HG03571 (cell line): ENCODE measurements at regions not wholly inside any gene's neighbourhood (a gene's known extent, or its start where the extent isn't known, plus 50 kb on each side); places are given as distances from the start of the nearest gene placed in this dataset.

Experiments used
- ATAC-seq: cut with Tn5 transposase; IDR thresholded peaks from one replicate; pipeline ENCODE4 v1.9.1; 2021; ENCODE audit not compliant: unreplicated experiment

DNA sequence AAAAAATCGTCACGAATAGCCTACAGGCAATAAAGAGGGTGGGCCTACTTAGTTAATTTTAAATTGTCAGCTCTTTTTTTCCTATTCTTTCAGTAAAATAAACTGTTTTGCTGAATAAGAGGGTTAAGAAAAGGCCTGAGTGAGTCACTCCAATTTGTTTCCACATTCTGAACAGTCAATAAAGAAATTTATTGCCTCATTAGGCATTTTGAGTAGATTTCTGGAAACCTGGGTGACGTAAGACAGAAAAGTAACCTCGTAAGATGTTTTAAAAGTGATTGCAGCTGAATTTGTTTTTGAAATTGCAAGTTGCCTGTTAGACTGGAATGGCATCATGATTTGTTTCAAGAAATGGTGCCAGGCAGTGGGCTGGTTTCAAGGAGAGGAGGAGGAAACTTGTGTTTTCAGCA lies 439.3 kb downstream of the USP25 start:
- ATAC-seq, result no peak

DNA sequence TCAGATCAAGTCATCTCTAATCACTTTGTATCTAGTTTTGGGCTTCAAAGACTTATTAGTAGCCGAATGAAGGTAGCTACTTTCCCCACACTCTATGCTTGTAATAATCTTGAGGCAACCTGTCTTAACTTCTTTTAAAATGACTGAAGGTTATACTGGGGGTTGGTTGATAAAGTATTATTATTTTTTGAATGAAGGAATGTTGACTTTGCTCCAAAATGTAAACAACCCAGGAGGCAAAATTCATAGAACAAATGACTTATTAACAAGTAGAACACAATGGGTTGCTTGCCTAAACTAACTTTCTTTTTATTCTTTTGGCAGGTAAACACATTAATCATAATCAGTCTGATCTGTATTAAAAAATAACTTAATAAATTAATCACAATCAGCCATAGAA lies 440.0 kb downstream of the USP25 start:
- no peak for ATAC-seq

DNA sequence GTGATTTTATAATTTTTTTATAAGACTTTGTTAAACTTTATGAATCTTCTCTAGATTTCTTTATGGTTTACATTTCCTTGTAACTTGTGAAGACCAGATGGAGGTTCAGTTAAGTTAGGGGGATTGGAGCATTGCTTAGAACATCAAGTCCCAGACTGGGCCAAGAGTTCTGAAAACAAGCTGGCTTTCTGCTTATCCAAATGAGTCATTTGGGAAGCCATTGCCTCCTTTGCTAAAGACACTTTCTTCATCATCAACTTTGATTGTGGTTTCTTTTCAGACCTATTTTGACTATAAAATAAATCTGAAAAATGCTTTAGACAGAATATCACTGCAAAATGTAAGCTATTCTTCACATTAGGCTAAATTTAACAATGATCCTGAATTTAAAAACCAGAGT lies 446.8 kb downstream of the USP25 start:
- ATAC-seq, result no peak

DNA sequence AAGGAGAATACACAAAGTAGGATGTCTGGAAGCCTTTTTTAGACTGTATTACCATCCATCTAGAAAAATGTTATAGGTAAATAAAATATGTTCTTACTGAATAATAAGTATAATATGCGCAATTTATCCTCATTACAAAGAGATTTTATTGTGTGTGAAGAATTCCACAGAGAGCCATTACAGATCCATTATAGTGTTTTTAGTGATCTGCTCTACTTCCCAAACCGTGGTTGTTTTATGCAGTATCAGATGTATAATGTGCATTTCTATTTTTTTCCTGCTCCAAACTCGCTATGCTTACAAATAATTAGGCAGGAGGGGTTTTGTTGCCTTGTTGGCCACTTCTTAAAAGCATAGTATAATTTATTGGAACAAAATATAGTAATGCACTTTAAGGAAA lies 447.8 kb downstream of the USP25 start:
- no peak for ATAC-seq

- ATAC-seq, result no peak
Measured at GRCh38 chr21:16179773-16180172, 450.0 kb downstream of the USP25 start.

- no peak for ATAC-seq
Measured at GRCh38 chr21:16180614-16181013, 450.8 kb downstream of the USP25 start.

DNA sequence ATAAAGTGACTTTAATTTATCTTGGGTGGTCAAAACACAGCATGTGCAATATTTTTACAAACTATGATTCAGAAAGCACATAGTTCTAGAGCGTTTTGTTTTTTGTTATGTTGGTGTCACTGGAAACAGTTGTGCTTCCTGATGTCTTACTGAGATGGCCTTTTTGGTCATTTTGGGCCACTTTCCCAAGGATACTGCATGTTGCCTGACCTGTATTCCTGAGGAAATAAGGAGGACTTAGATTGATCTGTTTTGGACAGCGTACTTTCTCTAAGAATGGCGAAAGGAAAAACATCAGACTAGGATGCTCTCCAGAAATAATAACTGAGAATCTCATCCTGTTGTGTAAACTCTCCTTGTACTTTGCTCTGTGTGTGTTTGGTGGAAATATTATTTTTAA lies 451.2 kb downstream of the USP25 start:
- no peak for ATAC-seq

GRCh38 chr21:16185766-16186165 lies 456.0 kb downstream of the USP25 start:
- no peak for ATAC-seq

DNA sequence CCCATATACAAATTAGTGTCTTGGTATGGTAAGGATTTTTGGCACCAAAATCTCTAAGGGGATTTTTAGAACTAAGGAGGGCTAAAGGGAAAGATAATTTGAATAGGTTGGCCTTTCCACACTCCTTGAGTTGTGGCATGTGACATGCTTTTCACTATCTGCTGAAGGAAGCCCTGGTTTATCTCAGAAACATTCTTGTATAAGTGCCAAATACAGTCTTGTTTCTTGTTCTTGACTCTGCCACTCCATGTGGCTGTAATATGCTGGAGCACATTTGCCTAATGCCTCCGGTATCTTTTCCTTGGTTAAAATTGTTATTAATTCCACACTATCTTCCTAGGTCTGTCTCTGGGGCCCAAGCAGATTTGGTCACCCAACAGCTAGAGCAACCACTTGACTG lies 457.0 kb downstream of the USP25 start:
- no peak for ATAC-seq

GRCh38 chr21:16187603-16188301 lies 458.0 kb downstream of the USP25 start:
- no peak for ATAC-seq

DNA sequence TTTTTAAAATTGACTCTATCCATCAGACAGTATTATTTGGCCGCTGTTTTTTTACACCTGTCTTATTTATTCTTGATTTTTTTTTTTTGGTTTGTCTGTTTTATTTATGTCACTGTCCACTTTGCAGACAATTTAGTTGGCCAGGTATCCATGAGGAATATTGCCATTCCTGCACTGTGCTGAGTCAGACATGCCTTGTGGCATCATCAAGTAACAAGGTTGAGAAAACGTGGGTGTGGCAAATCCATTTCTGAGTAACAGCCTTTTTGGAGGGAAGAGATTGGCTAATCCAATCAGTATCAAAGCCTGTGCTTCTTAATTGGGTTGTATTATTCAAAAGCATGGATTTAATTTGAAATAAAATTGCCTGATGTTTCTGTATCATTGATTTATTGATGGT lies 463.1 kb downstream of the USP25 start:
- ATAC-seq, result no peak

- ATAC-seq, result no peak
Measured at GRCh38 chr21:16193496-16194094, 463.8 kb downstream of the USP25 start.

- no peak for ATAC-seq
Measured at GRCh38 chr21:16194095-16194787, 464.5 kb downstream of the USP25 start.

GRCh38 chr21:16194788-16195537 lies 465.2 kb downstream of the USP25 start:
- no peak for ATAC-seq

DNA sequence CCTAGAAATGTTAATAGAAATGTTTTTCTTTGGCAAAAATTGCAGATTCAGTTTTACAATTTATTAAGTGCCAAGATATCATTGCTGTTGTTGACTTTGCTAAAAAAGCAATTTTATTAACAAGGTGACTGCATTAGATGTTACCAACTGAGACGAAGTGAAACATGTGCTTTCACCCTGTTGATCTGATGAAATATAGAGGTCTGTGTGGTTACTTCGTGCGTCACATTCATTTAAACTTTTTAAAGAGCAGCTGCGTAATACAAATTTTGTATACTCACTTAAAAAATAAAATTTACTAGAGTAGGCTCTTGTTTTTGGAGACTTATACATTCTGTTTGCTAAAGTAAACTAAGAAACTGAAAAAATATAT lies 465.7 kb downstream of the USP25 start:
- no peak for ATAC-seq

- no peak for ATAC-seq
Measured at GRCh38 chr21:16196001-16196400, 466.2 kb downstream of the USP25 start.

- no peak for ATAC-seq
Measured at GRCh38 chr21:16198546-16198945, 468.8 kb downstream of the USP25 start.

GRCh38 chr21:16199539-16199938 lies 469.8 kb downstream of the USP25 start:
- ATAC-seq, result no peak

DNA sequence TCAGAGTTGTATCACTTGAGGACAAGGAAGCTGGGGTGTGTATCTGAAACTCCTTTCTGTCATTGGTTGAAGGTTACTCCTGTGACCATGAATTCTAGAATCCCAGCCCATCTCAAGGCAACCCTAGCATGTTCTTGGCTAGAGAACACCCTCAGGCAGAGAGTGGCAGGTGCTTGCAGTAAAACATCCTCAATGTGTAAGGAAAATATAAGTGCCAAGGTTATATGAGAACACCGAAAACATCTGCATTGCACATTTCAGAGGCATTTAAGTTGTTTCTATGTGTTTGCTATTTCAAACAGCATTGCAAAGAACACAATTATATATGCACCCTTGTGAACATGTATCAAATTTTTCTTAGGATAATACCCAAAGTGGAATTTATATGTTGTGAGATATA lies 471.9 kb downstream of the USP25 start:
- no peak for ATAC-seq

DNA sequence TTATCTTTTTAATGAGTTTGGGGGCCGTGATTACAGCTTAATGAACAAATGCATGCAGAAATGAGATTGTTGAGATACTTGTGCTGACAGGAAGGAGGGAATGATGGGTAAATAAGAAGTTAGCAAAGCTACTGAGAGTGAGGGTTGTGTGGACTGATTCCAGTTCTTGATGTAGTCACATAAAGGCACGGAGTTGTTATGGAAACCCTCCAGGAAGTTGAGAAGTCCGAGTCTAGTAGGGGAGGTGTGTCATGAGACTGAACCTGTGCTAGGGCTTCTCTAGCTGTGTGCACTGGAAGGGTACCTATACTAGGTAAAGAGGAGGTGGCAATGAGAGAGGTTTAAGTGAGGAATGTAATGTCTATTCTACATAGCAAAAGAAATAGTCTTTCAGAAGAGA lies 475.7 kb downstream of the USP25 start:
- ATAC-seq, result no peak

GRCh38 chr21:16211339-16212303 lies 481.8 kb downstream of the USP25 start:
- ATAC-seq, result no peak
